GM18502 (cell line): ENCODE measurements at regions not wholly inside any gene's neighbourhood (a gene's known extent, or its start where the extent isn't known, plus 50 kb on each side); places are given as distances from the start of the nearest gene placed in this dataset.
"Not testable (repeated sequence)": the region's sequence is repeated elsewhere in the genome, so short reads cannot be mapped to it uniquely, and the experiment has no call there.

Experiments
- ATAC-seq: cut with Tn5 transposase; IDR thresholded peaks from one replicate; pipeline ENCODE4 v1.9.1; 2021; ENCODE audit warnings: mild to moderate bottlenecking; ENCODE audit not compliant: unreplicated experiment, poor library complexity

- ATAC-seq, result not testable (repeated sequence)
These were observed 108.1 kb downstream of the PROX1 start for GRCh38 chr1:214095896-214096295.

GRCh38 chr1:214101246-214101645 lies 113.5 kb downstream of the PROX1 start:
- ATAC-seq, result no peak

GRCh38 chr1:214101828-214102227 lies 114.1 kb downstream of the PROX1 start:
- ATAC-seq, result no peak

- no peak for ATAC-seq
These were observed 115.1 kb downstream of the PROX1 start for GRCh38 chr1:214102907-214103306.

GRCh38 chr1:214103778-214104177 lies 116.0 kb downstream of the PROX1 start:
- no peak for ATAC-seq

GRCh38 chr1:214106375-214106774 lies 118.6 kb downstream of the PROX1 start:
- no peak for ATAC-seq

GRCh38 chr1:214107322-214108096 lies 119.7 kb downstream of the PROX1 start:
- ATAC-seq, result no peak

- ATAC-seq, result no peak
These were observed 120.3 kb downstream of the PROX1 start for GRCh38 chr1:214108097-214108446.

- ATAC-seq, result no peak
These were observed 124.0 kb downstream of the PROX1 start for GRCh38 chr1:214111796-214112195.

GRCh38 chr1:214116258-214116657 lies 128.5 kb downstream of the PROX1 start:
- ATAC-seq, result no peak

GRCh38 chr1:214117780-214118179 lies 130.0 kb downstream of the PROX1 start:
- no peak for ATAC-seq

GRCh38 chr1:214120191-214120590 lies 132.4 kb downstream of the PROX1 start:
- ATAC-seq, result no peak

GRCh38 chr1:214120951-214121350 lies 133.2 kb downstream of the PROX1 start:
- no peak for ATAC-seq

GRCh38 chr1:214122110-214122509 lies 134.3 kb downstream of the PROX1 start:
- no peak for ATAC-seq

- ATAC-seq, result peak; percentile 85
These were observed 135.4 kb downstream of the PROX1 start for GRCh38 chr1:214123061-214123784.

GRCh38 chr1:214124281-214124805 lies 136.6 kb downstream of the PROX1 start:
- ATAC-seq, result no peak

- no peak for ATAC-seq
These were observed 137.1 kb downstream of the PROX1 start for GRCh38 chr1:214124915-214125314.

GRCh38 chr1:214125819-214126218 lies 138.0 kb downstream of the PROX1 start:
- ATAC-seq, result no peak

GRCh38 chr1:214126697-214127146 lies 138.9 kb downstream of the PROX1 start:
- ATAC-seq, result no peak

GRCh38 chr1:214127705-214128104 lies 139.9 kb downstream of the PROX1 start:
- ATAC-seq, result no peak

- no peak for ATAC-seq
These were observed 145.1 kb upstream of the SMYD2 start for GRCh38 chr1:214135886-214136285.
